ENCODE measurements at regions not wholly inside any gene's neighbourhood (a gene's known extent, or its start where the extent isn't known, plus 50 kb on each side); places are given as distances from the start of the nearest gene placed in this dataset.

DNA sequence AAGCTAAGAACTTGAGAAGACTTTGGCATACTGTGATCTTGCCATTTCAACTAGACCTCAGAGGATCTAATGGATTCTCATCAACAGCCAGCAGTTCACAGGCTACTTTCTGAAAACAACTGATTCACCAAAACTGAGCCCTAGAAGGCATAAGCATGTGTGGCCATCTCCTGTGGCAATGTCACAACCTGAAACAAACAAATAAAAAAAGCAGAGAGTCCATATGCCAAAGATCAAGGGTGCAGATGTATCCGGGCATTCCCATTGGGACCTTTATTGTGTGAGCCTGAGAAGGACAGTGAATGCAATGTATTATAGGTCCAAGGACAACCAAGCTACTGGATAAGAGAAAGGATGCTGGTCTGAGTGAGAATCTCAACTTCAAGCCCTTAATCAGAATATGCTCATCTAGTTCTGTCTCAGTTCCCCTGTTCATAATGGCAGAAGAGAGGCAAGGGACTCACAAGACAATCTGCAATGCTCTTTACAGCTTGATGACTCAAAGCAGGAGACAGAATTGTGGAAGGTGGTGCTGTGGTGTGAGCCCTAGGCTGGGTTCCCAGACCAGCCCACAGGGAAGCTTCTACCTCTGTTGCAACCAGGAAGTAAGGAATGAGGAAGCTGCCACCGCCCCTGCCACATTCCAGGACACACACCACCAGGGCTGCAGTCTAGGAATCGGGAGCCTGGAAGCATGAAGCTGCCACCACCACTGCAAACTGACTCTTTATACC lies 133.7 kb downstream of the RAP2A start:
- H3K36me3 ChIP-seq (ENCODE audit: insufficient read depth, low read length), result no peaks in the 10 kb centered on the region
- no peak overlapping the region for H2AFZ ChIP-seq (ENCODE audit: low read depth, low read length)
- H3K9me3 ChIP-seq (ENCODE audit: low read length), result no peaks in the 10 kb centered on the region
- no peaks in the 10 kb centered on the region for H3K27me3 ChIP-seq (ENCODE audit: insufficient read depth, low read length)
- no peak overlapping the region for H3K4me3 ChIP-seq (ENCODE audit: low read length)
- H3K4me1 ChIP-seq (ENCODE audit: insufficient read depth, low read length), result no peaks in the 10 kb centered on the region

DNA sequence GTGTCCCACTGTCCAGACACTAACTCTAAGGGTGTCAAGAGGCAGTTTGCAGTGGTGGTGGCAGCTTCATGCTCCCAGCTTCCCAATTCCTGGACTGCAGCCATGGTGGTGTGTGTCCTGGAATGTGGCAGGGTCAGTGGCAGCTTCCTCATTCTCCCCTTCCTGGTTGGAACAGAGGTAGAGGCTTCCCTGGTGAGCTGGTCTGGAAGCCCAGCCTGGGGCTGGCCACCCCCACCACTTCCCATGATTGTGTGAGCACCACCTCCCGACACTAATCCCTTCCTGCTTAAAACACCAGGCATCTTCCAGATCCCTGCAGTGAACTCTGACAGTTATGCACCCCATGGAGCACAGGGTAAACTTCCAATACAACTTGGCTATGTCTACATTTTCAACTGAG lies 134.9 kb downstream of the RAP2A start:
- H2AFZ ChIP-seq (ENCODE audit: low read depth, low read length), result no peak overlapping the region
- no peaks in the 10 kb centered on the region for H3K4me1 ChIP-seq (ENCODE audit: insufficient read depth, low read length)
- no peaks in the 10 kb centered on the region for H3K27me3 ChIP-seq (ENCODE audit: insufficient read depth, low read length)
- H3K4me3 ChIP-seq (ENCODE audit: low read length), result no peak overlapping the region
- no peaks in the 10 kb centered on the region for H3K9me3 ChIP-seq (ENCODE audit: low read length)
- H3K36me3 ChIP-seq (ENCODE audit: insufficient read depth, low read length), result no peaks in the 10 kb centered on the region

DNA sequence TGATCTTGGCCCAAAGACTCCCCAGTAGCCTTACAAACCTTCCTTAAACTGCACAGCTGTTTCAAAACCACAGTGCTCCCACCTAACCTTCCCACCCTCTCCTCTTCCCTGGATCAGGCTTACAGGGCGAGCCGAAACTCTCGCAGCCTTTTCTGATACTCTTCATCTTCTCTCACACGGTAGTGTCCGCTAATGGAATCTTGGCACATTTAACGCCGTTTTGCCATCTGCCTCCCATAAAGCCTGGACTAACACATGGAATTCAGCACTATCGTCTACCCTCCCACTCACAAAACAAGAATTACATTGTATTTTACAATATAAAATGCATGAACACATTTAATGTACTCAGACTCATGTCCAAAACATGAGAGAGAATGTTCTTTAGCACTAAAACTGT lies 135.9 kb downstream of the RAP2A start:
- Histone ChIP-seq H3K36me3 (ENCODE audit: insufficient read depth, low read length) (no peaks in the 10 kb centered on the region), H3K27me3 (ENCODE audit: insufficient read depth, low read length) (no peaks in the 10 kb centered on the region), H3K4me3 (ENCODE audit: low read length) (no peak overlapping the region), H3K4me1 (ENCODE audit: insufficient read depth, low read length) (no peaks in the 10 kb centered on the region), H3K9me3 (ENCODE audit: low read length) (no peaks in the 10 kb centered on the region), H2AFZ (ENCODE audit: low read depth, low read length) (no peak overlapping the region)

DNA sequence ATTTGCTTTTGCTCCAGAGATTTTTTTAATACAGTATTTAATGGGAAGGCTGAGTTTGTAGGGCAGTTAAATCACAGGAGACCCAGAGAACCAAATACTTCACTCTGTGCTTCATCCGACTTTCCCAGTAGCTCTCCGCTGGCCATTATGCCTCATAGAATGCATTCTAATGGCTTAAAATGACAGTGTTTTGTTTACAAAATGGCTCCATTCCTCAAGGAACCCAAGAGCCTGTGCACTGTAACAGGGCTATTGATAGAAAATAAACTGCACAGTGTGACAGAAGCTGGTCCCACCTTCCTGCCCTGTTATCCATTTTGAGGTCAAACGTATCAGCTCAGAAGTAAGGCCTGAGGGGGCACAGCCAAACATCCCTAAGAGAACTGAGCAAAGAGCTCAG lies 136.5 kb downstream of the RAP2A start:
- Histone ChIP-seq H3K27me3 (ENCODE audit: insufficient read depth, low read length) (no peaks in the 10 kb centered on the region), H3K36me3 (ENCODE audit: insufficient read depth, low read length) (no peaks in the 10 kb centered on the region), H2AFZ (ENCODE audit: low read depth, low read length) (no peak overlapping the region), H3K4me1 (ENCODE audit: insufficient read depth, low read length) (no peaks in the 10 kb centered on the region), H3K9me3 (ENCODE audit: low read length) (no peaks in the 10 kb centered on the region), H3K4me3 (ENCODE audit: low read length) (no peak overlapping the region)

DNA sequence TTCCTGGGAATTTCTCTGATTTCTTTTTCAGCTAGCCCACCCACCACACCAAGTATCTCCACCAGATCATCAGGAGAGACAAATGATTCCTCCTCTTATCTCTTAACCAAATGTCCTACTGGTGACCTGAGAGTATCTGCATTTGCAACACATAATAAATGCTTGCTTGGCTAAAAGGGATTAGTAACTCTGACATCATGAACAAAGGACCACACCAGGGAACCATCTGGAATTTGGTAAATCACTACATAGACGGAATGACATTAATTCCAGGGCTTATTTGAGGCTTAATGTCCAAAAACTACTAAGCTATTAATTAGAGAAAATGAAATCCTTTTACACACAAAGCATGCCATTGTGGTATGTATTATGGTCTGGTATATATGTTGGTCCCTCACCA lies 139.0 kb downstream of the RAP2A start:
- Histone ChIP-seq H3K4me1 (ENCODE audit: insufficient read depth, low read length) (no peaks in the 10 kb centered on the region), H3K9me3 (ENCODE audit: low read length) (no peaks in the 10 kb centered on the region), H3K36me3 (ENCODE audit: insufficient read depth, low read length) (no peaks in the 10 kb centered on the region), H2AFZ (ENCODE audit: low read depth, low read length) (no peak overlapping the region), H3K4me3 (ENCODE audit: low read length) (no peak overlapping the region), H3K27me3 (ENCODE audit: insufficient read depth, low read length) (no peaks in the 10 kb centered on the region)

DNA sequence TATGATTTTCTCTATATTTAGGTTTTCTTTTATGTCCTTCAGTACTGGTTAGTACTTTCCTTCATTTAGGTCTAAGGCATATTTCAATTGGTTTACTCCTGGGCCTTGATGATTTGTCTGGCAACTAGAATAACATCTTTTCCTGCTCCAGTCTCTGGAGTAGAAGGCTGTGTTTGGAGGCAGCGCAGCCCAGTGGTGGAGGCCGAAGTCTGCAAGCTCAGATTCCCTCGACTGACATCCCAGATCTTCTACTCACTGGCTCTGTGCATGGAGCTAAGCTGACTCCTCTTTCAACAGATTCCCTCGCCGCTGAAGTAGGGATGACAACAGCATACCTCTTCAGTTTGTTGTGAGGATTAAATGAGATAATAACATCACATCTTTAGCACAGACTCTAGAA lies 141.0 kb downstream of the RAP2A start:
- Histone ChIP-seq H3K4me3 (ENCODE audit: low read length) (no peak overlapping the region), H3K9me3 (ENCODE audit: low read length) (no peaks in the 10 kb centered on the region), H3K27me3 (ENCODE audit: insufficient read depth, low read length) (no peaks in the 10 kb centered on the region), H3K36me3 (ENCODE audit: insufficient read depth, low read length) (no peaks in the 10 kb centered on the region), H2AFZ (ENCODE audit: low read depth, low read length) (no peak overlapping the region), H3K4me1 (ENCODE audit: insufficient read depth, low read length) (no peaks in the 10 kb centered on the region)

DNA sequence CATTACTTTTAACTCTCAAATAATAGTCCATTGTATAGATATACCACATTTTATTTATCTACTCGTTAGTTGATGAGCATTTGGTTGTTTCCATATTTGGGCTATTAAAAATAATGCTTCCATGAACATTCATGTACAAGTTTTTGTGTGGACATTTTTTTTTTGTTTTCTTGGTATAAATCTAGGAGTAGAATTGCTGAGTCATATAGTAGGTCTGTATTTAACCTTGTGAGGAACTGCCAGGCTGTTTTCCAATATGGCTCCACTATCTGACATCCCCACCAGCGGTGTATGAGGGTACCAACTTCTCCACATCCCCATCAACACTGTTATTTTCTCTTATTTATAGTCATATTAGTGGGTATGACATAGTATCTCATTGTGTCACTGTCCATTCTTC lies 143.1 kb downstream of the RAP2A start:
- no peaks in the 10 kb centered on the region for H3K27me3 ChIP-seq (ENCODE audit: insufficient read depth, low read length)
- H3K4me1 ChIP-seq (ENCODE audit: insufficient read depth, low read length), result no peaks in the 10 kb centered on the region
- no peak overlapping the region for H3K4me3 ChIP-seq (ENCODE audit: low read length)
- H3K9me3 ChIP-seq (ENCODE audit: low read length), result no peaks in the 10 kb centered on the region
- H2AFZ ChIP-seq (ENCODE audit: low read depth, low read length), result no peak overlapping the region
- no peaks in the 10 kb centered on the region for H3K36me3 ChIP-seq (ENCODE audit: insufficient read depth, low read length)

DNA sequence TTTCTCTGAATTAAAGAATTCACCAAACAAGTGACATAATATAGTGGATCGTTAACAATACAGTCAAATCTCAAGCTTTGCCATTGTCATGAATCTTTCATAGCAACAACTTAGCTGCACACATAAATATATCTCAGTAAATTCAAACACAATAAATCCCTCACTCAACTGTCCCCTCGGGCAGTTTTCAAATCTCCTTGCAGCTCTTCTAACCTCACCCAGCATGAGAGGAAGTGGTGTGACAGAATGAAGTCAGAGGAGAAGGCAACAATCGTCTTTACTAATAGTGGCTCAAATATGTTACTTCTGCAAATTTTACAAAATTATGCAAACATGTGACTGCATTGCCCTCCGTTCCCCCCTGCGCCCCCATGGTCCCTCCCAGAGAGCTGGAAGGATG lies 148.2 kb downstream of the RAP2A start:
- H3K36me3 ChIP-seq (ENCODE audit: insufficient read depth, low read length), result no peaks in the 10 kb centered on the region
- H3K4me3 ChIP-seq (ENCODE audit: low read length), result no peak overlapping the region
- H2AFZ ChIP-seq (ENCODE audit: low read depth, low read length), result no peak overlapping the region
- H3K4me1 ChIP-seq (ENCODE audit: insufficient read depth, low read length), result no peaks in the 10 kb centered on the region
- no peaks in the 10 kb centered on the region for H3K27me3 ChIP-seq (ENCODE audit: insufficient read depth, low read length)
- H3K9me3 ChIP-seq (ENCODE audit: low read length), result no peaks in the 10 kb centered on the region

DNA sequence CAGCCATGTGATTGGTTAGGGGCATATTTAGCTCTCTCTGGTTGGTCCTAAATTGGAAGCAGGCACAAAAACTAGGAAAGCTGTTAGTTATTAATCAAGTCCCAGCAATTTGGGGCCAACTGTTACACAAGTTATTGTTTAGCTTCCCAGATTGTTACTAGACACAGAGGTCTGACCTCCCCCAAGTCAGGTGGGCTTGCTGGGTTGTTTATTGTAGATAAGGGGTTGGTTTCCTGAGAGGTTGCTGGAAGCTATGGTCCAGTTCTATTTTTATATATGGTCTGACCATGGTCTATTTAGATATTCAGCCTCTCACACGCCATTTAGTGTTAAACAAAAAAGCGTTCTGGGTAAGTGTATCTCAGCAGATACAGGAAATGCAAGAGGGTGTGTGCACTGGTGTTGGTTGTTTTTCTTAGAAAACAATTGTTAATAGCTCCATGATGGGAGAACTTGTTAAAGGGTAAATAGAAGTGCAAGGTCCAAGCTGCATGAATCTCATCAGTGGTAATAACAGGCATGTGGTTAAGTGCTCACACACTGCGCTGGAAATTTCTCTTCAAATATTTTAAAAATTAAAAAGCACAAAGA lies 150.0 kb downstream of the RAP2A start:
- no peaks in the 10 kb centered on the region for H3K27me3 ChIP-seq (ENCODE audit: insufficient read depth, low read length)
- H3K4me3 ChIP-seq (ENCODE audit: low read length), result no peak overlapping the region
- H3K9me3 ChIP-seq (ENCODE audit: low read length), result no peaks in the 10 kb centered on the region
- no peaks in the 10 kb centered on the region for H3K36me3 ChIP-seq (ENCODE audit: insufficient read depth, low read length)
- H2AFZ ChIP-seq (ENCODE audit: low read depth, low read length), result no peak overlapping the region
- H3K4me1 ChIP-seq (ENCODE audit: insufficient read depth, low read length), result no peaks in the 10 kb centered on the region

DNA sequence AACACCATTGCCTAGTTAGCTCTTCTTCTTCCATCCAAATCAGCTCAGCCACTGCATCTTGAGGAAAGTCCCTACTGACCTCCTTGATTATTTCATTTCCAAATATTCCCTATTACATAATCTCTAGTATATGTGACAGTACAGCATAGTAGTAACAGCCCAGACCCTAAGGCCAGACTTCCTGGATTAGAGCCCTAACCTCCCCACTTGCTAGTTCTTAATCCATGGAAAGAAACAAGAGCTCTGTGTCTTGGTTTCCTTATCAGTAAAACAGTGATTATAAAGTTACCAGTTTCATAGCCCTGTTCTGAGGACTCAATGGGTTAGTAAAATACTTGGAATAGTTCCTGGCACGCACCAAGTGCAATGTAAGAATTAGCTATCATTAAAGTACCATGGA lies 153.0 kb downstream of the RAP2A start:
- Histone ChIP-seq H2AFZ (ENCODE audit: low read depth, low read length) (no peak overlapping the region), H3K9me3 (ENCODE audit: low read length) (no peaks in the 10 kb centered on the region), H3K4me3 (ENCODE audit: low read length) (no peak overlapping the region), H3K4me1 (ENCODE audit: insufficient read depth, low read length) (no peaks in the 10 kb centered on the region), H3K36me3 (ENCODE audit: insufficient read depth, low read length) (no peaks in the 10 kb centered on the region), H3K27me3 (ENCODE audit: insufficient read depth, low read length) (no peaks in the 10 kb centered on the region)

DNA sequence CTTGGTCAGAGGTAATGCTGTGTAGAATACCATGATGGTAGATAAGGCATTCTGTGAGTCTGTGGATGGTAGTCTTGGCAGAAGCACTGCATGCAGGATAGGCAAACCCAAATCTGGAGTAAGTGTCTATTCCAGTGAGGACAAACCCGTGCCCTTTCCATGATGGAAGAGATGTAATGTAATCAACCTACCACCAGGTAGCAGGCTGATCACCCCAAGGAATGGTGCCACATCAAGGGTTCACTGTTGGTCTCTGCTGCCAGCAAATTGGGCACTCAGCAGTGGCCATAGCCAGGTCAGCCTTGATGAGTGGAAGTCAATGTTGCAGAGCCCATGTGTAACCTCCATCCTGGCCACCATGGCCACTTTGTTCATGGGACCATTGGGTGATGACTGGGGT lies 155.0 kb downstream of the RAP2A start:
- H3K9me3 ChIP-seq (ENCODE audit: low read length), result no peaks in the 10 kb centered on the region
- no peak overlapping the region for H2AFZ ChIP-seq (ENCODE audit: low read depth, low read length)
- H3K27me3 ChIP-seq (ENCODE audit: insufficient read depth, low read length), result no peaks in the 10 kb centered on the region
- no peak overlapping the region for H3K4me3 ChIP-seq (ENCODE audit: low read length)
- no peaks in the 10 kb centered on the region for H3K4me1 ChIP-seq (ENCODE audit: insufficient read depth, low read length)
- H3K36me3 ChIP-seq (ENCODE audit: insufficient read depth, low read length), result no peaks in the 10 kb centered on the region

DNA sequence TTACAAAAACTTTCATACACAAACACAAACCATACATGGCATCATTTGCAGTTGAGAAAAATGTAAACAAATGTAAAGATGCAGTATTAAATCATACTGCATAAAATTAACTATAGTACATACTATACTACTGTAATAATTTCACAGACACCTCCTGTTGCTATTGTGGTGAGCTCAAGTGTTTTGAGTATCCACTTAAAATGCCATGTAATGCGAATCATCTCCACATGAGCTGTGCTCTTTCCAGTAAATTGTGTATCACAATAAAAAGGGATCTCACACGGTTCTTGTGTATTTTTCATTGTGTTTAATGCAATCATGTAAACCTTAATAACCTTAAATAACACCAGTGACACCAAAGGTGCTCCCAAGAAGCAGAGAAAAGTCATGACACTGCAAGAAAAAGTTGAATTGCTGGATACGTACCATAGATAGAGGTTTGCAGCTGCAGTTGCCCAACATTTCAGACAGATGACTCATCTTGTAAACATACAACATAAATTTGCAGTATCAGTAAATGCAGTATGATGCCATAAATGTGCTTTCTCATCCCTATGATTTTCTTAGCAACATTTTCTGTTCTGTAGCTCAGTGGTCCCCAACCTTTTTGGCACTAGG lies 166.6 kb downstream of the RAP2A start:
- Histone ChIP-seq H3K27me3 (ENCODE audit: insufficient read depth, low read length) (no peaks in the 10 kb centered on the region), H3K36me3 (ENCODE audit: insufficient read depth, low read length) (no peaks in the 10 kb centered on the region), H2AFZ (ENCODE audit: low read depth, low read length) (no peak overlapping the region), H3K4me3 (ENCODE audit: low read length) (no peak overlapping the region), H3K9me3 (ENCODE audit: low read length) (no peaks in the 10 kb centered on the region), H3K4me1 (ENCODE audit: insufficient read depth, low read length) (no peaks in the 10 kb centered on the region)

DNA sequence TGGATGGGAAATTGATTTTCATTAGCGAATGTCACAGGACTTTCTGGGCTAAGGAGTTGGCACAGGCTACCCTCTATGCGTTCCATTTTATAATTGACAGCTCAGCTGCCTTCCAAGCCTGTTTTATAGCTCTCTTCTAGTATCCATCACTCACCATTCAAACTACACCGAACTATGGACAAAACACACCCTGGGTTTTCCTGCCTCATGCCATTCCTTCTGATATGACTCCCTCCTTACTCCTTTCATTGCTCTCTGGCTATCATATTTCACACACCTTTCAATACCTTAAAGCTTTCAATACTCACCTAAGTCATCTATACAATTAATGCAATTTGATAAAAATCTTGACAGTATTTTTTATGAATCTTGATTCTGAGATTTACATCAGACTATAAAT lies 181.3 kb downstream of the RAP2A start:
- Histone ChIP-seq H3K9me3 (ENCODE audit: low read length) (no peaks in the 10 kb centered on the region), H3K27me3 (ENCODE audit: insufficient read depth, low read length) (no peaks in the 10 kb centered on the region), H3K4me3 (ENCODE audit: low read length) (no peak overlapping the region), H3K36me3 (ENCODE audit: insufficient read depth, low read length) (no peaks in the 10 kb centered on the region), H3K4me1 (ENCODE audit: insufficient read depth, low read length) (no peaks in the 10 kb centered on the region), H2AFZ (ENCODE audit: low read depth, low read length) (no peak overlapping the region)

All from neuron (in vitro differentiated cells).